ENCODE measurements at regions not wholly inside any gene's neighbourhood (a gene's known extent, or its start where the extent isn't known, plus 50 kb on each side); places are given as distances from the start of the nearest gene placed in this dataset.

DNA sequence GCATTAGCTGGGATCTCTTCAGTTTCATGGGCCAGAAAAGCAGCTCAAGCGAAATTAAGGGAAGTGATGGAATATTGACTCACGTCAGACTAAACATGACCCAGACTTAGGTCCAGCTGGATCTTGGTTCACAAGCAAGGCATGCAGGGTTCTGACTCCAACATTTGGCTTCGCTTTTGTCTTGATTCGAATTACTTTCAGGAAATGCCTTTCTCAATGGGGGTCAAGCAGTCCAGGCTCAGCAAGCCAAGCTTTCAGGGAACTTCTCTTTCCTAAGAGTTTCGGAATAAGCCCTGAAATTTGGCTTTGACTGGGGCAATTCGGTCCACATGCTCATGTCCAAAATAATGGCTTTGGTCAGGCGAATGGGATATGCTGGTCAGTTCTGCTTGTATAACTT is 678.7 kb upstream of the TMEM132C start:
- TF ChIP-seq NFYB (IDR thresholded peaks at IDR 0.05; ENCODE audit: insufficient read depth, low read depth, low read length), result no peak
- TF ChIP-seq, protein P1, sequence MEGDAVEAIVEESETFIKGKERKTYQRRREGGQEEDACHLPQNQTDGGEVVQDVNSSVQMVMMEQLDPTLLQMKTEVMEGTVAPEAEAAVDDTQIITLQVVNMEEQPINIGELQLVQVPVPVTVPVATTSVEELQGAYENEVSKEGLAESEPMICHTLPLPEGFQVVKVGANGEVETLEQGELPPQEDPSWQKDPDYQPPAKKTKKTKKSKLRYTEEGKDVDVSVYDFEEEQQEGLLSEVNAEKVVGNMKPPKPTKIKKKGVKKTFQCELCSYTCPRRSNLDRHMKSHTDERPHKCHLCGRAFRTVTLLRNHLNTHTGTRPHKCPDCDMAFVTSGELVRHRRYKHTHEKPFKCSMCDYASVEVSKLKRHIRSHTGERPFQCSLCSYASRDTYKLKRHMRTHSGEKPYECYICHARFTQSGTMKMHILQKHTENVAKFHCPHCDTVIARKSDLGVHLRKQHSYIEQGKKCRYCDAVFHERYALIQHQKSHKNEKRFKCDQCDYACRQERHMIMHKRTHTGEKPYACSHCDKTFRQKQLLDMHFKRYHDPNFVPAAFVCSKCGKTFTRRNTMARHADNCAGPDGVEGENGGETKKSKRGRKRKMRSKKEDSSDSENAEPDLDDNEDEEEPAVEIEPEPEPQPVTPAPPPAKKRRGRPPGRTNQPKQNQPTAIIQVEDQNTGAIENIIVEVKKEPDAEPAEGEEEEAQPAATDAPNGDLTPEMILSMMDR (IDR thresholded peaks at IDR 0.05 in 2 of 3, conservative IDR thresholded peaks at IDR 0.05 in 1 of 3; ENCODE audit: control insufficient read depth in 2 of 3, extremely low read depth in 1 of 3, insufficient read depth in 1 of 3, low read depth in 3 of 3, low read length in 3 of 3), result no peak
